Liver (tissue), 3 donors: ENCODE measurements at regions not wholly inside any gene's neighbourhood (a gene's known extent, or its start where the extent isn't known, plus 50 kb on each side); places are given as distances from the start of the nearest gene placed in this dataset.

Source experiments
- EGR1 ChIP-seq, 2 donors: IDR thresholded peaks; 2 replicates each; pipeline ENCODE4 v1.6.1; 2016 to 2018; ENCODE audit warnings: antibody characterized with exemption in 2 of 2, low read depth in 2 of 2
- GABPA ChIP-seq, 2 donors: IDR thresholded peaks in 1 of 2; conservative IDR thresholded peaks in 1 of 2; 2 replicates each; pipeline ENCODE4 v1.6.1; 2016; ENCODE audit warnings: antibody characterized with exemption in 2 of 2, mild to moderate bottlenecking in 1 of 2, moderate library complexity in 1 of 2
- HNF4A ChIP-seq, 2 donors: conservative IDR thresholded peaks; 2 replicates each; pipeline ENCODE4 v1.6.1; 2016; ENCODE audit warnings: antibody characterized with exemption in 2 of 2, mild to moderate bottlenecking in 2 of 2
- HNF4G ChIP-seq: IDR thresholded peaks from 2 replicates; pipeline ENCODE4 v1.6.1; 2016; ENCODE audit warnings: antibody characterized with exemption
- MAX ChIP-seq: IDR thresholded peaks from 2 replicates; pipeline ENCODE4 v1.6.1; 2016; ENCODE audit warnings: antibody characterized with exemption
- RAD21 ChIP-seq, 2 donors: IDR thresholded peaks; 2 replicates each; pipeline ENCODE4 v1.6.1; 2016; ENCODE audit warnings: antibody characterized with exemption in 2 of 2, mild to moderate bottlenecking in 2 of 2
- REST ChIP-seq: IDR thresholded peaks from 2 replicates; pipeline ENCODE4 v1.6.1; 2016; ENCODE audit warnings: antibody characterized with exemption, mild to moderate bottlenecking
- RXRA ChIP-seq, 2 donors: IDR thresholded peaks; 2 replicates each; pipeline ENCODE4 v1.6.1; 2017 to 2018; ENCODE audit warnings: antibody characterized with exemption in 2 of 2, mild to moderate bottlenecking in 1 of 2
- SP1 ChIP-seq: IDR thresholded peaks from 2 replicates; pipeline ENCODE4 v1.6.1; 2018; ENCODE audit warnings: antibody characterized with exemption, mild to moderate bottlenecking
- TAF1 ChIP-seq: conservative IDR thresholded peaks from 2 replicates; pipeline ENCODE4 v1.6.1; 2016; ENCODE audit warnings: antibody characterized with exemption, mild to moderate bottlenecking
- YY1 ChIP-seq: IDR thresholded peaks from 2 replicates; pipeline ENCODE4 v1.6.1; 2016; ENCODE audit warnings: antibody characterized with exemption, mild to moderate bottlenecking
- TF ChIP-seq, protein P1 (sequence below): fragments of 150-350 bp; IDR thresholded peaks from 2 replicates; pipeline ENCODE4 v1.5.1; 2017; ENCODE audit warnings: improper control_type of control experiment, low read depth, low read length; ENCODE audit not compliant: missing input control
- TF ChIP-seq, protein P2 (sequence below): IDR thresholded peaks from 2 replicates; pipeline ENCODE4 v1.6.1; 2016; ENCODE audit warnings: antibody characterized with exemption
- donor health status: healthy.
- donor health status: healthy.

DNA sequence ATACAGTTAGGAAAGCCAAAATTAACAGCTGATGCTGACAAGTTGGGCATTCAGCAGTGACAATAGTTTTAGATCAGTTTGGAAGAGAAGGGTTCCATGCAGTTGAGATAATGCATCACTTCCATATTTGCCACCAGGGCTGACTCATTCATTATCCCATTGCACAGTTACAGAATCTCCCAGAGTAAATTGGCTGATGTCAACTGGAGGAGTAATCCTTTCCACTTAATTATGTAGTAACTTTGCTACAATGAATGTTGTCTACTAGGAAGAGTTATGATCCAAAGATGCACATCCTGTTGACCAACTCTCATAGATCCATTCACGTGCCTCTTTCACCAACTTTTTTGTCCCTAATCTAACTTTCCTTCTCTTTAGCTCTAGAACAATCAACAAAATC, 123.3 kb upstream of the LUZP2 start:
- TF ChIP-seq TAF1 (no peak), RXRA (IDR thresholded peaks at IDR 0.05) (no peak), HNF4A (conservative IDR thresholded peaks at IDR 0.05) (no peak), SP1 (no peak), HNF4G (no peak), REST (no peak), MAX (no peak), YY1 (no peak), GABPA (IDR thresholded peaks at IDR 0.05 in 1 of 2, conservative IDR thresholded peaks at IDR 0.05 in 1 of 2) (no peak), EGR1 (IDR thresholded peaks at IDR 0.05; ENCODE audit: low read depth in 2 of 2) (no peak), RAD21 (IDR thresholded peaks at IDR 0.05) (no peak)
- TF ChIP-seq, protein P1, sequence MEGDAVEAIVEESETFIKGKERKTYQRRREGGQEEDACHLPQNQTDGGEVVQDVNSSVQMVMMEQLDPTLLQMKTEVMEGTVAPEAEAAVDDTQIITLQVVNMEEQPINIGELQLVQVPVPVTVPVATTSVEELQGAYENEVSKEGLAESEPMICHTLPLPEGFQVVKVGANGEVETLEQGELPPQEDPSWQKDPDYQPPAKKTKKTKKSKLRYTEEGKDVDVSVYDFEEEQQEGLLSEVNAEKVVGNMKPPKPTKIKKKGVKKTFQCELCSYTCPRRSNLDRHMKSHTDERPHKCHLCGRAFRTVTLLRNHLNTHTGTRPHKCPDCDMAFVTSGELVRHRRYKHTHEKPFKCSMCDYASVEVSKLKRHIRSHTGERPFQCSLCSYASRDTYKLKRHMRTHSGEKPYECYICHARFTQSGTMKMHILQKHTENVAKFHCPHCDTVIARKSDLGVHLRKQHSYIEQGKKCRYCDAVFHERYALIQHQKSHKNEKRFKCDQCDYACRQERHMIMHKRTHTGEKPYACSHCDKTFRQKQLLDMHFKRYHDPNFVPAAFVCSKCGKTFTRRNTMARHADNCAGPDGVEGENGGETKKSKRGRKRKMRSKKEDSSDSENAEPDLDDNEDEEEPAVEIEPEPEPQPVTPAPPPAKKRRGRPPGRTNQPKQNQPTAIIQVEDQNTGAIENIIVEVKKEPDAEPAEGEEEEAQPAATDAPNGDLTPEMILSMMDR: no peak
- TF ChIP-seq, protein P2, sequence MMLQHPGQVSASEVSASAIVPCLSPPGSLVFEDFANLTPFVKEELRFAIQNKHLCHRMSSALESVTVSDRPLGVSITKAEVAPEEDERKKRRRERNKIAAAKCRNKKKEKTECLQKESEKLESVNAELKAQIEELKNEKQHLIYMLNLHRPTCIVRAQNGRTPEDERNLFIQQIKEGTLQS: no peak
